Skeletal muscle satellite cell (primary cell): ENCODE measurements at regions not wholly inside any gene's neighbourhood (a gene's known extent, or its start where the extent isn't known, plus 50 kb on each side); places are given as distances from the start of the nearest gene placed in this dataset.

Experiments used
- small RNA-seq: library from RNA; depleted of rRNA; stranded (forward); fragments of <200 nt; gene quantifications from one replicate; pipeline ENCODE3, GENCODE V24; 2012

Small RNAs in the stretch of these regions (small RNA-seq; reads per million reads assigned to genes)
- 1.8 reads per million, percentile 62 among the genes with 10 or more reads in this experiment for gene MIR3143
- gene RNU2-62P: 9.8 reads per million, percentile 91 among the genes with 10 or more reads in this experiment
